GM13977 (cell line): ENCODE measurements at regions not wholly inside any gene's neighbourhood (a gene's known extent, or its start where the extent isn't known, plus 50 kb on each side); places are given as distances from the start of the nearest gene placed in this dataset.

Experiments used
- DNase-seq: peaks from one replicate; pipeline ENCODE4 v3.0.0; 2012; ENCODE audit warnings: low spot score
- in situ Hi-C: fragments of 300-500 bp; cut with MboI; formaldehyde crosslinking; loops from one replicate; pipeline ENCODE4 v1.12.0; 2022; ENCODE audit warnings: low sequenced_read_pairs, low pct_unique_long_range_greater_than_20kb, mixed read lengths, inconsistent platforms; ENCODE audit not compliant: unreplicated experiment
- TF ChIP-seq, protein P1 (sequence below): IDR thresholded peaks from 2 replicates; pipeline ENCODE4 v1.5.1; 2012; ENCODE audit warnings: mild to moderate bottlenecking, control low read depth; ENCODE audit not compliant: insufficient read depth; ENCODE audit errors: extremely low read depth, missing control alignments

DNA sequence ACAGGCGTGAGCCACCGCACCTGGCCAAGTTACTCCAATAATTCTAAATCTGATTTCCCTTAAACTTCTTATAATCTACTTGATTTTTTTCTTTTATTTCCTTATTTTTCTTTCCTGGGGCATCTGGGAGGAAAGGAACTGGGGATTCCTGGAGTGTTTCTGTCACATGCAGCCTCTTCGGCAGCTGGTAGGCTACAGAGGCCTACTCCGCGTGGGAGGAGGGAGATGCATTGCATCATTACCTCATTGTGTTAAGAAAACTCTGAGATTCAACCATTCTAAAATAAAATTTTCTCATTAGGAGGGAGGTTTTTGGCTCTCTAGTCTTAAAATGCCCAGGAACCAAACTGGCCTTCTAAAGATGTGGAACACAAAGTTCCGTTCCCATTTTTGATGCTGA lies 64.0 kb downstream of the SOX9 start:
- TF ChIP-seq, protein P1, sequence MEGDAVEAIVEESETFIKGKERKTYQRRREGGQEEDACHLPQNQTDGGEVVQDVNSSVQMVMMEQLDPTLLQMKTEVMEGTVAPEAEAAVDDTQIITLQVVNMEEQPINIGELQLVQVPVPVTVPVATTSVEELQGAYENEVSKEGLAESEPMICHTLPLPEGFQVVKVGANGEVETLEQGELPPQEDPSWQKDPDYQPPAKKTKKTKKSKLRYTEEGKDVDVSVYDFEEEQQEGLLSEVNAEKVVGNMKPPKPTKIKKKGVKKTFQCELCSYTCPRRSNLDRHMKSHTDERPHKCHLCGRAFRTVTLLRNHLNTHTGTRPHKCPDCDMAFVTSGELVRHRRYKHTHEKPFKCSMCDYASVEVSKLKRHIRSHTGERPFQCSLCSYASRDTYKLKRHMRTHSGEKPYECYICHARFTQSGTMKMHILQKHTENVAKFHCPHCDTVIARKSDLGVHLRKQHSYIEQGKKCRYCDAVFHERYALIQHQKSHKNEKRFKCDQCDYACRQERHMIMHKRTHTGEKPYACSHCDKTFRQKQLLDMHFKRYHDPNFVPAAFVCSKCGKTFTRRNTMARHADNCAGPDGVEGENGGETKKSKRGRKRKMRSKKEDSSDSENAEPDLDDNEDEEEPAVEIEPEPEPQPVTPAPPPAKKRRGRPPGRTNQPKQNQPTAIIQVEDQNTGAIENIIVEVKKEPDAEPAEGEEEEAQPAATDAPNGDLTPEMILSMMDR = no peak
- in situ Hi-C loops = no loop called here

DNA sequence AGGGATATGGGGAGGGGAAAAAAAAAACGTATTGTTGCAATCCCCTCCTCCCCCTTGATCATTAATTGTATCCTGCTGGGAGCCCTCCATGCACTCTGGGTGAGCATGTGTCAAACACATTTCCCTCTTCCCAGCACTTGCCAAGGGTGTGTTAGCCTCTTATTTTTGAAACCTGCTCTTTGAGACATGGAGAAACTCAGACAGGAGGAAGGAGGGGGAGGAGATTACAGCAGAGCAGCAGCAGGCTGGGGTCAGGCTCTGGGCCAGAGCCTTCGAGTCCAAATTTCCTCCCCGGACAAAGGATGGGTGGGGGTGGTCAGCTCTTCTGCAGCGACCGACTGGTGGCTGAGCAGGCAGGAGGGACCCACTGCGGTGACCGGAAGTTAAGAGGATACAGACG lies 64.7 kb downstream of the SOX9 start:
- in situ Hi-C loops = no loop called here
- DNase-seq = no peak

More for the DNA sequence above, 64.0 kb downstream of the SOX9 start:
- DNase-seq = no peak

DNA sequence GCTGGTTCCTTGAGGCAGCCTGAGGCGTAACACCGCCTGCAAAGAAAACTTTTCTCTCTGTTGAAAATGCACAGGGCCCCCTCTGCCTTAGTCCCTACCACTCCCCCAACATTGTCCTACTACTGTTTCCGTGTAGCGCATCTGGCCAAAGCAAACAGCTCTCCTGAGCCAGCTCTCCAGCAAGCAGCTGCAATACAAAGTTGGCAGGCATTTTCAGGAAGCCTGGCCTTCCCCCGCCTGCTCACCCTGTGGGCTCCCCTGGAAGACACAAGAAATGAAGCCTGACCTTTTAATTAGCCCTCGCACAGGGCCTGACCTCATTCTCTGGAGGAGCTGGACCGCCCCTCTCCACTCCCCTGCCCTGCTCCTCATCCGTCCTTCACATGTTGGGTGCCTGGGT lies 66.7 kb downstream of the SOX9 start:
- TF ChIP-seq, protein P1 = no peak
- DNase-seq = no peak
- in situ Hi-C loops = no loop called here

More for the DNA sequence above, 64.7 kb downstream of the SOX9 start:
- TF ChIP-seq, protein P1 = no peak

DNA sequence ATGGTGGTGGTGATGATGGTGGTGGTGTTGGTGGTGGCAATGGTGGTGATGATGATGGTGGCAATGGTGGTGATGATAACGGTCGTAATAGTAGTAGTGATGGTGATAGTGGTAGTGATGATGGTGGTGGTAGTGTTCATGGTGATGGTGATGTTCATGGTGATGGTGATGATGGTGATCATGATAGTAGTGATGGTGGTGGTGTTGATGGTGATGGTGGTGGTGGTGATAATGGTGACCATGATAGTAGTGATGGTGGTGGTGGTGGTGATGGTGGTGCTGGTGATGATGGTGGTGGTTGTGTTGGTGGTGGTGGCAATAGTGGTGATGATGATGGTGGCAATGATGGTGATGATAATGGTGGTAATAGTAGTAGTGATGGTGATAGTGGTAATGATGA lies 68.0 kb downstream of the SOX9 start:
- in situ Hi-C loops = no loop called here
- TF ChIP-seq, protein P1 = no peak
- DNase-seq = no peak

DNA sequence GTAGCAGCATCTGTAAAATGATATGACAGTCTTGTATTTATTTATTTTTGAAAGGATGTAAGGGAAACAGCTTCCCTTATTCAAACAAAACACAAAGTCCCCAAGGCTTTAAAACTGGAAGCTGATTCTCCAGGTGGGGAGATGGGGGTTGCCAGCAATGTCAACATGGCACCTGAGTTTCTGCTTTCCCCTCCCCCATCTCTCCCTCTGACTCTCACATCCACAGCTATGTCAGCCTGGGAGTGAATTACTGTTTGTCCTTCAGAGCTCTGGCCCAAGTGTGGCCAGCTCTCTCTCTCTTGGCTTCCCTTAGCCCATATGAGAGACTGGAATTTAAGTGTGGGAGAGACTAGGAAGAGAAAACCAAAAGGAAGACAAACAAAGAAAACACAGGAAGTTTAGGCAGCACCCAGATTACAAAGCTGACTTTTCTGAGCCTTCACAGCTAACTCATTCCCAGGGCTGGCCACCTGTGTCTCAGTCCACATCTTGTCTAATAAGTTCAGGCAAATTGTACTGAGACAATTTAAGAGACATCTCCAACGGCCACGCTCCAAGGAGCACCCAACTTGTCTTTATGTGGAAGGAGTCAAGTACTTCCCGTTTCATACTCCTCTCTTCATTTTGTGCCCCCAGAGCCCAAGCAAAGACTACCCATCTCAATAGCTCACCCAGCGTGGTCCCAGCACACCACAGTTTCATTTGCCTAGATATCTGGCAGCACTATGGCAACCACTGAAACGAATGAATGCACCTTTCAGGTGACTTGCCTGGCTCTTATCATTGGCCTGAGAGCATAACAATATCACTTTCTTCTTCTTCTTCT lies 69.2 kb downstream of the SOX9 start:
- no peak for DNase-seq
- in situ Hi-C loops = no loop called here
- TF ChIP-seq, protein P1 = no peak

DNA sequence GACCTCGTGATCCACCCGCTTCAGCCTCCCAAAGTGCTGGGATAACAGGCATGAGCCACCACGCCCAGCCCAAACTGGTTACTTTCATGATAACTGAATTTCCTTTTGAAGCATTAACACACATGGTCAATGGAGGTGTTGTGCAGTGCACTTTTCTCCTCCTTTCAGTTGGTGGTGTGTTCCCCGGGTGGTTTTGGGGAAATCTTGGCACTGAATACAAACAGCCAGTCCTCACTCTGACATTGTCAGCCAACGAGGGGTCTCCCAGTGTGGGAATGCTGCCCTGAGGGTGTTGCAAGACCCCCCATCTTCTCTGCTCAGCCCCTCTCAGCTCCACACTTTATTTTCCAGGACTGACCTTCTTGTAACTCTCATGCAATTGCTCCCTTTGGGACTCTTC lies 70.5 kb downstream of the SOX9 start:
- TF ChIP-seq, protein P1 = no peak
- in situ Hi-C loops = no loop called here
- no peak for DNase-seq
